ENCODE measurements at regions not wholly inside any gene's neighbourhood (a gene's known extent, or its start where the extent isn't known, plus 50 kb on each side); places are given as distances from the start of the nearest gene placed in this dataset.

DNA sequence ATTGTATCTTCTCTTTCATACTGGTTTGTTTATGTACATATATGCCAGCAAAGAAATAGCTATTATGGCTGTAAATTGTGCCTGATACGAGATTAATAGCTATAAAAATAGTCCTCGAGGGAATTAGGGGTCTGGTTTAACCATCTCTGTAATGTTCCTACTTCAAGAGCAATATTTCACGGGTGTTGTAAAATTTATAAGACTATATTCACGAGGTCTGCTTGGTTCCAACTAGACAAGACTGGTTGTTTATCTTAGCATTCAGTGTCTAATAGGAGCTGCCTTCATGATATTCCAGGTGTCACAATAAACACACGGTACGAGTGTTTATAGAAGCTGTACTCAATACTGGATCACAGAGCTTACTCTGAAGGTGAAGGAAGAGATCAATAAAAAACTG, 389.9 kb downstream of the SIPA1L2 start:
- Histone ChIP-seq H3K27ac (ENCODE audit: insufficient read length, low read depth, low read length) (no peak overlapping the region), H2BK20ac (ENCODE audit: low read depth, low read length, poor library complexity, severe bottlenecking) (no peak overlapping the region), H3K4ac (ENCODE audit: low read depth, low read length) (no peak overlapping the region), H3K27me3 (ENCODE audit: insufficient read depth, low read length) (no peaks in the 10 kb centered on the region; the same call in 1 of the 2 replicates), H2BK5ac (ENCODE audit: insufficient read length, low read length) (no peak overlapping the region), H4K5ac (ENCODE audit: insufficient read length, low read depth, low read length) (no peak overlapping the region), H3K4me2 (ENCODE audit: insufficient read depth, insufficient read length, low read length) (no peak overlapping the region), H2BK15ac (ENCODE audit: low read depth, low read length) (no peak overlapping the region), H3K79me1 (ENCODE audit: insufficient read depth, low read depth, low read length, poor library complexity, severe bottlenecking) (no peaks in the 10 kb centered on the region), H3K79me2 (ENCODE audit: insufficient read depth, low read length) (no peaks in the 10 kb centered on the region), H2BK120ac (ENCODE audit: low read depth, low read length, poor library complexity, severe bottlenecking) (no peak overlapping the region), H2BK12ac (ENCODE audit: insufficient read length, low read depth, low read length) (no peak overlapping the region), H2AK5ac (ENCODE audit: insufficient read length, low read length) (no peak overlapping the region), H4K20me1 (ENCODE audit: control insufficient read depth, insufficient read depth, insufficient read length) (no peaks in the 10 kb centered on the region), H4K91ac (ENCODE audit: insufficient read length, low read depth, low read length) (no peak overlapping the region), H3K23me2 (ENCODE audit: insufficient read length, low read depth, low read length, poor library complexity, severe bottlenecking) (no peaks in the 10 kb centered on the region), H3K9ac (ENCODE audit: extremely low read depth, insufficient read length, low read length) (no peak overlapping the region), H2AFZ (ENCODE audit: low read length) (no peak overlapping the region), H4K8ac (replicated peaks; ENCODE audit: insufficient read length, low read depth, low read length) (no peak overlapping the region), H3K56ac (ENCODE audit: insufficient read length, low read depth, low read length) (no peak overlapping the region), H3K9me3 (ENCODE audit: control insufficient read depth, low read depth, low read length) (no peaks in the 10 kb centered on the region), H3K14ac (ENCODE audit: insufficient read depth, low read length) (no peak overlapping the region), H3K4me1 (ENCODE audit: insufficient read depth, low read length) (no peaks in the 10 kb centered on the region), H3T11ph (ENCODE audit: low read length) (no peak overlapping the region), H3K18ac (ENCODE audit: insufficient read length, low read depth, low read length) (no peak overlapping the region), H3K23ac (ENCODE audit: insufficient read length, low read depth, low read length) (no peak overlapping the region)
- no peak for DNase-seq
- Mint-ChIP-seq H3K4me3 (no peak overlapping the region), H3K9me3 (peaks cover 0 to 5% of the 10 kb centered on the region in 2 experiments; a peak in 2 of 5 replicates), H3K27me3 (ENCODE audit: low read depth) (peaks cover 26% of the 10 kb centered on the region), H3K4me1 (peaks cover 0 to under 1% of the 10 kb centered on the region in 2 experiments; a peak in 1 of 4 replicates), H3K27ac (no peak overlapping the region), H3K36me3 (ENCODE audit: insufficient read depth in 1 of 3, low read depth in 3 of 3) (peaks cover 0 to 14% (median 7%) of the 10 kb centered on the region in 3 experiments; a peak in 5 of 7 replicates)
- no CpG with 5 or more reads among the region's 6 CpGs for WGBS (ENCODE audit: extremely low coverage, insufficient read length, low lambda C conversion rate)
- TF ChIP-seq, protein P1, sequence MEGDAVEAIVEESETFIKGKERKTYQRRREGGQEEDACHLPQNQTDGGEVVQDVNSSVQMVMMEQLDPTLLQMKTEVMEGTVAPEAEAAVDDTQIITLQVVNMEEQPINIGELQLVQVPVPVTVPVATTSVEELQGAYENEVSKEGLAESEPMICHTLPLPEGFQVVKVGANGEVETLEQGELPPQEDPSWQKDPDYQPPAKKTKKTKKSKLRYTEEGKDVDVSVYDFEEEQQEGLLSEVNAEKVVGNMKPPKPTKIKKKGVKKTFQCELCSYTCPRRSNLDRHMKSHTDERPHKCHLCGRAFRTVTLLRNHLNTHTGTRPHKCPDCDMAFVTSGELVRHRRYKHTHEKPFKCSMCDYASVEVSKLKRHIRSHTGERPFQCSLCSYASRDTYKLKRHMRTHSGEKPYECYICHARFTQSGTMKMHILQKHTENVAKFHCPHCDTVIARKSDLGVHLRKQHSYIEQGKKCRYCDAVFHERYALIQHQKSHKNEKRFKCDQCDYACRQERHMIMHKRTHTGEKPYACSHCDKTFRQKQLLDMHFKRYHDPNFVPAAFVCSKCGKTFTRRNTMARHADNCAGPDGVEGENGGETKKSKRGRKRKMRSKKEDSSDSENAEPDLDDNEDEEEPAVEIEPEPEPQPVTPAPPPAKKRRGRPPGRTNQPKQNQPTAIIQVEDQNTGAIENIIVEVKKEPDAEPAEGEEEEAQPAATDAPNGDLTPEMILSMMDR (conservative IDR thresholded peaks at IDR 0.05): no peak
